GM21737 (cell line): ENCODE measurements at regions not wholly inside any gene's neighbourhood (a gene's known extent, or its start where the extent isn't known, plus 50 kb on each side); places are given as distances from the start of the nearest gene placed in this dataset.

ENCODE experiments used
- ATAC-seq: cut with Tn5 transposase; IDR thresholded peaks from one replicate; pipeline ENCODE4 v1.9.1; 2021; ENCODE audit warnings: mild to moderate bottlenecking, moderate library complexity; ENCODE audit not compliant: unreplicated experiment

DNA sequence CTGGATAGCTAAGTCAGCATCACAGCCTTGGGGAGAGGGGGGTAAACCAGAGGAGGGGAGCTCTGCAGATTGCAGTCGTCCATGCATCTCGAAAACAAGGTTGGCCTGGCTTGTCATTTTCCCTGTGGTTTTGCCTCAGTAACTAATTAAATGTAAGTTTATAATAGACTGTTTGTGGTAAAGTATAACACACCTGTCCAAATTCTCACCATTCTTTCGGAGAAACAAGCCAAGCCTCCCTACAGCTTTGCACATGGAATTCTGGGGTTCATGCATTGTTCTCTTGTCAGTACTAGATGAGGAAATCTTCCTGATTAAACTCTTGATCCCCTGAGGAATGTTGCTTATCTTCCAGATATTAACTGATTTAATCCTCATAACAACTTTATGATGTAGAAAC is 1065.2 kb upstream of the FAM98A start:
- no peak for ATAC-seq

GRCh38 chr2:34663314-34663713 is 1064.2 kb upstream of the FAM98A start:
- no peak for ATAC-seq

DNA sequence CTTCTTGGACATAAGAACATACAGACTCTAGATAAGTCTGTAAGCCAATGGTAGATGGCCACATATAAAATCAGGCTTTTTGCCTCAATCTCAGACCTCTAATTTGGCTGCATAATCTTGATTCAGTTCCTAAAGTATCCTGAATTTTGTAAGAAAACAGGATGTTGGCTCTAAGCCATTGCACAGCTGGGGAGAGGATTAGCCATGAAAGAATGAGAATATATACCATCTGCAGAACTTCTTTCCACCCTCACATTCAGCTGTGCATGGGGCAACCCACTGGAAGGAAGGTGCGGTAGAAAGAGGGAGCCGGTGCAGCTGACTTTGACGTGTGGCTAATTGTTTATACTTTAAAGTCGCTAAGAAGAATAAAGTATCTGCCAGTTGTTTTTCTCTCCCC is 1061.6 kb upstream of the FAM98A start:
- no peak for ATAC-seq

DNA sequence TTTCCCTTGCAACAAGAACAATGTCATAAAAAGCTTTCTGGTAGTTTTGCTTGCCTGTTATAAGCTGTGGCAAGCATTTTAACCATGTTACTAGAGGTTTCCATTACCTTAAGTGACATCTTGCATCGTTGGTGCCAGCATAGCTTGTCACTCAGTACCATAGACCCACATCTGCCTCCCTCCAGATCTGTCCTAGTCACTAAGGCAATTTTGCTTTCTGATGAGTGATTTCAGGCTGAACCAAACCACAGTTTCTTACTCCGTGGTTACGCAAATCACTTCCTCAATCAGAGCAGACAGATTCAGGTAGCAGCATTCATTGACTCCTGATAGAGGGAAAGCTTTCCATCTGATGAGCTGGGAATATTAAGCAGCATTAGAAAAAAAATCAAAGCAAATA is 1057.5 kb upstream of the FAM98A start:
- ATAC-seq: no peak

- ATAC-seq: no peak
Measured at GRCh38 chr2:34652636-34653035, 1053.5 kb upstream of the FAM98A start.

DNA sequence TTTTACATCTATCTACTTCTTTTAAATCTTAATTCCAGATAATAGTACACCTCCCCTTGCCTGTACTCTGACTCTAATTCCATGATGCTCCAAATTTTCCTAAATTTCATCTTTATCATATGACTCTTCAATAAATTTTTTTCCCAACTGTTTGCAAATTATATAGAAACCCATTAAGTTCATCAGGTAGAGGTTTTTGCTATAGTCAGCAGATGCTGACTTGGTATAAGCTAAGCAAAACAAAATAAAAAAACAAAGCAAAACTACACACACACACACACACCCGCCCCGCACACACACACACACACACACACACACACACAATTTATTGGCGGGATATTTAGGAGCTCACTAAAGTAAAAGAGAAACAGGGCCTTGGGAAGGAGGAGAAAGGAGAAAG is 1047.8 kb upstream of the FAM98A start:
- no peak for ATAC-seq

DNA sequence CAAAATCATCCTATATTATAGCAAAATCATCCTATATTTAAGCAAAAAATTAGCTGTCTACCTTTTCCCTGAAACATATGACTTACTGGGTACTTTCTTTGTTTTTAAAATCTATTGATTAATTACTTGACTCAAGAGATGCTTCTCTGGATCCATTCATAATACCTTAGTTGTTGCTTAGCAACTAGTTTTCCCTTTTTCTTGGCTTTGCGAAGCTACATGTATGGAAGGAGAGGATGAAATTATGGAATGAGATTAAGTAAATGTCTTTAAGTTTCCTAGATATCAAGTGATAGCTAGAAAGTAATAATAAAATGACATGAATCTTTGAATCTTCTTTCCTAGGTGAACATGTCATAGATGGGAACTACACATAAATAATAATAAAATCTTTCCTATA is 1033.2 kb upstream of the FAM98A start:
- ATAC-seq: no peak

GRCh38 chr2:34627003-34627402 is 1027.9 kb upstream of the FAM98A start:
- no peak for ATAC-seq

DNA sequence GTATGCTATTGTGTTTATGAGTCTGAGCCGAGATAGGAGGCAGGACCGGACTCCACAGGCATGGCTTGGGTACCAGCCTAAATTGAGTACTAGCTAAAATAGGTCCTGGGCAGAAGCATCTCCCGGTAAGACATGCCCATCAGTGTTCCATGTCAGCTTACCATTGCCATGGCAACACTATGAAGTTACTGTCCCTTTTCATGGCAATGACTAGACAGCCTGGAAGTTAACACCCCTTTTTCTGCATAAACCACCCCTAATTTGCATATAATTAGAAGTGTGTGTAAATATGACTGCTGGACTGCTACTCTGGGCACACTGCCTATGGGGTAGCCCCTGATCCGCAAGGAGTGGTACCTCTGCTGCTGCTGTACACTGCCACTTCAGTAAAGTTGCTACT is 1005.1 kb upstream of the FAM98A start:
- ATAC-seq: no peak

GRCh38 chr2:34602262-34602661 is 1003.2 kb upstream of the FAM98A start:
- ATAC-seq: no peak

GRCh38 chr2:34601561-34601960 is 1002.5 kb upstream of the FAM98A start:
- no peak for ATAC-seq

GRCh38 chr2:34578641-34579040 is 979.5 kb upstream of the FAM98A start:
- no peak for ATAC-seq

GRCh38 chr2:34570266-34570872 is 971.3 kb upstream of the FAM98A start:
- ATAC-seq: no peak

GRCh38 chr2:34567128-34567527 is 968.0 kb upstream of the FAM98A start:
- no peak for ATAC-seq

GRCh38 chr2:34552337-34552736 is 953.2 kb upstream of the FAM98A start:
- ATAC-seq: no peak

DNA sequence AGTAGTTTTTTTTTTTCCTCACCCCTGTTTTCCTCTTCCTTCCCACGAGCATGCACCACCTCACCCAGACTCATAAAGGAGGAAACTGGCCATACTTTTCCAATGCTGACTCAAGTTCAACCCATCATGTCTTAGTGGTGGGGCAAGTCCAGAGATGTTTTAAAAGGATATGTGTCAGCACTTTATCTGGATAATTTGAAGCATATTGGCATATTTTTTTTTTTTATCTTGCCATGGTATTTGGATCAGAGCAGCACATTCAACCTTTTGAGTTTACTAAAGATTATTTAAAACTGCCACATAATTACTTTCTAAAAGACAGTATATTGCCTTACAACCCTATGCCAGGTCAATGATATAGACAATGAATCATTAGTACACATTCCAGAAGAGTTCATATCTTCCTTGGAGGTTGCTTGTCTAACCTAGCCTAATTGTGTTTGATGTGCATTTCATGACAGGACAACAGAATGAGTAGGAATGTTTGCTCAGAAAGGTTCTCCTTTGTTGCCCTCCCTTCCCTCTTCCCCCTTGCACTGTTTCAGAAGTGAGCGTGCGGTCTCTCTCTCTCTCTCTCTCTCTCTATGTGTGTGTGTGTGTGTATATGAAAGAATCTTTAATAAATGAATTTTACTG is 950.7 kb upstream of the FAM98A start:
- no peak for ATAC-seq

DNA sequence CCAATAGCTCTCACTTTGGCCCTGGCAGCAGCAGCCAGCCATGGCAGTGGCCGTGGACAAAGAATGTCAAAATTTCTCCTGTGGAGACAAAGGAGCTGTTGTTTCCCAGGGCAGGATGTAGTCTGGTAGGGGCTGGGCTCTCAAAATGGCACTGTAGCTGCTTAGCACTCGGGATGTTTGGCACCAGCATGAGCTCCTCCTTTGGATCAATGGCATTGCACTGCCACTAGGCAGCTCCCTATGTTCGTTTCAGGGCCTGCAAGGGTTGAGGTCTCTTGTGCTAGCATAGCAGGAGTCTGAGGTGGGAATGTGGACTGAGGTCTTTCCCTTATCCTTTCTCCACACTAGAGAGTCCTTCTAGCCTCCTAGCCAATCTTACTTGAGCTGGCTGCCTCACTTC is 948.8 kb upstream of the FAM98A start:
- no peak for ATAC-seq

GRCh38 chr2:34547340-34547739 is 948.2 kb upstream of the FAM98A start:
- no peak for ATAC-seq

DNA sequence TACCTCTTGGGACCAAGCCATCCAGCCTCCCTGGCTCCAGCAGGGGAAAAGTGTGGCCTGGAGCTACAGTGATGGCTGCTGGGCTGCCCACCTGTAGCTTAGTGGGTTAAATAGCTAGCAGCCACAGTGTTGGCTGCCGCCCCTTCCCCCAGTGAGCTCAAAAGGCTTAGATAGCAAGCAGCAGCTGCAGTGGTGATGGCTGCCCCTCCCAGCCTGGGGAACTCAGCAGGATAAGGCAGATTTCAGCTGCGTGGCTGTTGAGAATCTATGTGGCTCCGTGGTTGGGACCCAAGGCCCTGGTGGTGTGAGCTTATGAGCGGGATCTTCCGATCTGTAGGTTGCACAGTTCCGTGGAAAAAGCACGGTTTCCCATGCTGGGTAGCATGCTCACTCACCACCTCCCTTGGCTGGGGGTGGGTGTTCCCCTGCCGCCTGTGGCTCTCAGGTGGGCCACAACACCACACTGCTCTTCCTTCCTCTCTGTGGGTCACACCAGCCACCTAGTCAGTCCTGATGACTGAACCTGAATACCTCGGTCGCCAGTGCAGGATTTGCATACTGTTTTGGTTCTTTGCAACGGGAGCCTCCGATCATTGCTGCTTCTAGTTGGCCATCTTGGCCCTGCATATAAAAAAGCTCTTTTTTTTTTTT is 946.5 kb upstream of the FAM98A start:
- no peak for ATAC-seq

- ATAC-seq: no peak
Measured at GRCh38 chr2:34534761-34535160, 935.7 kb upstream of the FAM98A start.

- ATAC-seq: no peak
Measured at GRCh38 chr2:34534341-34534740, 935.2 kb upstream of the FAM98A start.

DNA sequence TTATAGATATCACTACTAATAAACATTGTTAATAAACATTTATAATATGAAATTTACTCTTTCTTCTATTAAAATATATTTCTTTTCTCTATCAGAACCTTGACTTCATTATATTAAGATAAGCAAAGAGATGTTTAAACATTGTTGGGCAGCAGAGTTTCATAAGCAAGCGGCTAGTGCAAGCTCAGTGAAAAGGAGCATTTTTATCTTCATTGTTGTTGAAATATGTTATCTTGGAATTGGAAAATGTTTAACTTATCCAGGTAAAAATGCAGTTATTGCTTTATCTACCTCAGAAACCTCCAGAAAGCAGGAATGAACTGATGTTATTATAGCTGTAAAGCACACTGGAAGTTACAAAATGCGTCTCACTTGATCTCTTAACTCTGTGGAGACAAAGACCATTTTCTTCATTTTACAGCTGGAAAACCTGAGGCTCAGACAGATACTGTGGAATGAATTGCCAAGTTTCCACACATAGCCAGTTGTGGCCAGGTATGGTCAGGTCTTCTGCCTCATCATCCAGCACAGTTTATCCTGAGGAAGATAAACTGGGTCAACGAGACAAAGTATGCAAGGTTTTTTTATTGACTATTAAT is 934.6 kb upstream of the FAM98A start:
- no peak for ATAC-seq
